ENCODE measurements at regions not wholly inside any gene's neighbourhood (a gene's known extent, or its start where the extent isn't known, plus 50 kb on each side); places are given as distances from the start of the nearest gene placed in this dataset.

GRCh38 chr11:134652586-134653255, 240.7 kb upstream of the B3GAT1 start:
- TF ChIP-seq CTCF (tag by site-specific recombination; IDR thresholded peaks at IDR 0.05) (no peak), PATZ1 (tag by site-specific recombination; IDR thresholded peaks at IDR 0.05) (no peak), ATF2 (tag by site-specific recombination; IDR thresholded peaks at IDR 0.05; ENCODE audit: low read depth) (no peak), ZBTB11 (tag by site-specific recombination; conservative IDR thresholded peaks at IDR 0.05; ENCODE audit: low read depth) (no peak)

All from HEK293 (cell line).